SU-DHL-6 (cell line): ENCODE measurements at regions not wholly inside any gene's neighbourhood (a gene's known extent, or its start where the extent isn't known, plus 50 kb on each side); places are given as distances from the start of the nearest gene placed in this dataset.

ENCODE experiments used
- CTCF ChIP-seq: fragments of 200-600 bp; sonication (generic); IDR thresholded peaks from one replicate; pipeline ENCODE4 v1.5.1; 2017; ENCODE audit warnings: antibody characterized with exemption, mild to moderate bottlenecking, low read length, moderate library complexity; ENCODE audit not compliant: insufficient read depth, poor library complexity, severe bottlenecking
- EZH2phosphoT487 ChIP-seq: fragments of 200-600 bp; sonication (generic), shearing (Covaris generic); conservative IDR thresholded peaks from 2 replicates; pipeline ENCODE4 v1.6.1; 2018; ENCODE audit warnings: mild to moderate bottlenecking, antibody characterized with exemption, low read length, moderate library complexity, mixed read lengths

GRCh38 chr3:109679664-109680063 lies 342.3 kb upstream of the DPPA4 start:
- no peak for TF ChIP-seq CTCF
- TF ChIP-seq EZH2phosphoT487: no peak
